ENCODE measurements at regions not wholly inside any gene's neighbourhood (a gene's known extent, or its start where the extent isn't known, plus 50 kb on each side); places are given as distances from the start of the nearest gene placed in this dataset.

GRCh38 chr11:134599299-134599771 is 187.3 kb upstream of the B3GAT1 start:
- no peak for DNase-seq (ENCODE audit: low spot score)
- H3K27ac ChIP-seq (ENCODE audit: extremely low read length, insufficient read depth, low read length): no peak overlapping the region
- ChIA-PET CTCF (ENCODE audit: low intra/inter-chr PET ratio, low total read pairs) (no interaction called here), POLR2A (no interaction called here)
- TF ChIP-seq MAFK (conservative IDR thresholded peaks at IDR 0.05 in 1 of 2, IDR thresholded peaks at IDR 0.05 in 1 of 2; ENCODE audit: low read length in 2 of 2): peak; percentile 91 to 97
- peak; percentile 94 for TF ChIP-seq MAFF (IDR thresholded peaks at IDR 0.05; ENCODE audit: low read depth, low read length)
- TF ChIP-seq NFE2L2 (IDR thresholded peaks at IDR 0.05; ENCODE audit: low read length): peak; percentile 68
- TF ChIP-seq CREB3 (CRISPR knock-in tag; IDR thresholded peaks at IDR 0.05): no peak
- no peak overlapping the region for H3K9ac ChIP-seq (ENCODE audit: insufficient read depth, low read depth, low read length)
- peaks cover 0 to 2% of the 10 kb centered on the region in 2 experiments; a peak in 3 of 5 replicates for H3K27me3 ChIP-seq (ENCODE audit: control insufficient read depth in 1 of 2, insufficient read depth in 2 of 2, low read length in 2 of 2)
- no peak overlapping the region for H3K4me3 ChIP-seq (replicated peaks in 1 of 3; ENCODE audit: insufficient read depth in 1 of 3, low read depth in 2 of 3, low read length in 3 of 3)
- no TSS peak for BruUV-seq (replicated peaks)
- H3K9me3 ChIP-seq (ENCODE audit: low read length): no peaks in the 10 kb centered on the region
- H3K79me2 ChIP-seq (ENCODE audit: insufficient read depth, low read length): no peaks in the 10 kb centered on the region
- H4K20me1 ChIP-seq (ENCODE audit: insufficient read depth, low read length): no peaks in the 10 kb centered on the region
- intact Hi-C loops (cut with micrococcal nuclease; ENCODE audit: unreplicated experiment) (no loop called here), in situ Hi-C loops (cut with HindIII; ENCODE audit: extremely low pct_ligation_motif_present, low pct_unique_long_range_greater_than_20kb) (no loop called here)
- no peak for FAIRE-seq
- no peak overlapping the region for H3K4me2 ChIP-seq (ENCODE audit: low read depth, low read length)
- no peak overlapping the region for H2AFZ ChIP-seq (ENCODE audit: low read length)
- 13% methylated on average over 5 of the region's 6 CpGs for WGBS (ENCODE audit: low lambda C conversion rate)
- no peaks in the 10 kb centered on the region for H3K36me3 ChIP-seq (replicated peaks in 1 of 2; ENCODE audit: control insufficient read depth in 1 of 2, insufficient read depth in 2 of 2, low read length in 2 of 2)
- ATAC-seq: no peak
- H3K4me1 ChIP-seq (ENCODE audit: insufficient read depth, low read length): no peaks in the 10 kb centered on the region

GRCh38 chr11:134598368-134598767 is 186.3 kb upstream of the B3GAT1 start:
- POLR2A ChIA-PET: no interaction called here
- no peaks in the 10 kb centered on the region for H3K36me3 ChIP-seq (replicated peaks in 1 of 2; ENCODE audit: control insufficient read depth in 1 of 2, insufficient read depth in 2 of 2, low read length in 2 of 2)
- no peaks in the 10 kb centered on the region for H3K4me1 ChIP-seq (ENCODE audit: insufficient read depth, low read length)
- peaks cover 0 to 2% of the 10 kb centered on the region in 2 experiments; a peak in 3 of 5 replicates for H3K27me3 ChIP-seq (ENCODE audit: control insufficient read depth in 1 of 2, insufficient read depth in 2 of 2, low read length in 2 of 2)
- CTCF ChIA-PET (ENCODE audit: low intra/inter-chr PET ratio, low total read pairs): no interaction called here
- BruUV-seq (replicated peaks): no TSS peak
- intact Hi-C loops (cut with micrococcal nuclease; ENCODE audit: unreplicated experiment): no loop called here
- no peak for FAIRE-seq
- H3K79me2 ChIP-seq (ENCODE audit: insufficient read depth, low read length): no peaks in the 10 kb centered on the region
- TF ChIP-seq CAMTA2 (CRISPR knock-in tag; IDR thresholded peaks at IDR 0.05; ENCODE audit: borderline replicate concordance) (no peak), ZNF598 (CRISPR knock-in tag; IDR thresholded peaks at IDR 0.05; ENCODE audit: borderline replicate concordance) (no peak), HES4 (CRISPR knock-in tag; IDR thresholded peaks at IDR 0.05; ENCODE audit: borderline replicate concordance) (no peak), E2F5 (CRISPR knock-in tag; conservative IDR thresholded peaks at IDR 0.05) (no peak), NR3C1 (CRISPR knock-in tag; IDR thresholded peaks at IDR 0.05) (no peak), ZNF350 (CRISPR knock-in tag; IDR thresholded peaks at IDR 0.05; ENCODE audit: borderline replicate concordance, low read depth) (no peak), ZFP82 (CRISPR knock-in tag; IDR thresholded peaks at IDR 0.05; ENCODE audit: borderline replicate concordance) (no peak), RFXANK (CRISPR knock-in tag; IDR thresholded peaks at IDR 0.05) (no peak), PAX8 (CRISPR knock-in tag; IDR thresholded peaks at IDR 0.05; ENCODE audit: borderline replicate concordance) (no peak), MTA3 (CRISPR knock-in tag; IDR thresholded peaks at IDR 0.05) (no peak)
- DNase-seq (ENCODE audit: low spot score): no peak
- WGBS (ENCODE audit: low lambda C conversion rate): 15% methylated on average over 5 of the region's 5 CpGs
- no peak overlapping the region for H3K4me3 ChIP-seq (replicated peaks in 1 of 3; ENCODE audit: insufficient read depth in 1 of 3, low read depth in 2 of 3, low read length in 3 of 3)
- H4K20me1 ChIP-seq (ENCODE audit: insufficient read depth, low read length): no peaks in the 10 kb centered on the region
- in situ Hi-C loops (cut with HindIII; ENCODE audit: extremely low pct_ligation_motif_present, low pct_unique_long_range_greater_than_20kb): no loop called here
- no peak overlapping the region for H3K9ac ChIP-seq (ENCODE audit: insufficient read depth, low read depth, low read length)
- H2AFZ ChIP-seq (ENCODE audit: low read length): no peak overlapping the region
- no peak overlapping the region for H3K4me2 ChIP-seq (ENCODE audit: low read depth, low read length)
- H3K27ac ChIP-seq (ENCODE audit: extremely low read length, insufficient read depth, low read length): no peak overlapping the region
- no peak for ATAC-seq
- H3K9me3 ChIP-seq (ENCODE audit: low read length): no peaks in the 10 kb centered on the region
